ENCODE measurements at regions not wholly inside any gene's neighbourhood (a gene's known extent, or its start where the extent isn't known, plus 50 kb on each side); places are given as distances from the start of the nearest gene placed in this dataset.
"Not testable (repeated sequence)": the region's sequence is repeated elsewhere in the genome, so short reads cannot be mapped to it uniquely, and the experiment has no call there.

DNA sequence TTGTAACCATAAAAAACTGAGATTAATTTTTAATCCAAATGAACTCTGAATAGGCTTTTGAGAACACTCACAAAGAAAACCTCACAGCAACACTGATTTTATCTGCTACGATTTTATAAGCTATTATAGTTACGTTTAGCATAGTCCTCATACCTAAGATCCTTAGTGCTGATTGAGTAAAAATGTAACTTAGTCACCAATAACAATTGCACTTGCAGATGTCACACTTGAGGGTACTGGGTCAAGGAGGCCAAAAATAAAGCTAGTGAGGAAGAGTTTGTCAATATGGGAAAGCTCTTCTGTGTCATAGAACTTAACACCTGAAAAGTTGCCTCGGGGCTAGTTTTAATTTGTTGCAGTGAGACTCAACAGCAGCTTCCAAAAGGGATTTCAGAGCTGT is 706.5 kb upstream of the FAM98A start:
- DNase-seq (no peak), ATAC-seq (no peak)
- intact Hi-C loops (cut with DNase I), result no loop called here

DNA sequence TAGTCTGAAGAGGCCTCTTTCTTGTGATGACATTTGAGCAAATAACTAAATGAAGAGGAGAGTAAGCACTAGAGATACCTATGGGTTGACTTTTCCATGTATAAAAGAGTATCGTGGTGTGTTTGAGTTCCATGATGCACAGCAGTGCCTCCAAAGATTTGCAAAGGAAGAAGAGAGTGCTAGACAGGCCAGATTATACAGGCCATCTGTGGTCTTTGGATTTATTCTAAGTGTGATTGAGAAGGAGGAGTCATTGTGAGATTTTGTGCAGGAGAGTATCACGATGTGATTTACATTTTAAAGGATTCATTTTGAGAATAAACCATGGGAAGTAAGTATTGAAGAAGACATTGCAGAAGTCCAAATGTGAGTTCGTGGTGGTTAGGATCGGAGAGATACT is 695.9 kb upstream of the FAM98A start:
- no peak for ATAC-seq
- intact Hi-C loops (cut with DNase I), result no loop called here
- no peak for DNase-seq

DNA sequence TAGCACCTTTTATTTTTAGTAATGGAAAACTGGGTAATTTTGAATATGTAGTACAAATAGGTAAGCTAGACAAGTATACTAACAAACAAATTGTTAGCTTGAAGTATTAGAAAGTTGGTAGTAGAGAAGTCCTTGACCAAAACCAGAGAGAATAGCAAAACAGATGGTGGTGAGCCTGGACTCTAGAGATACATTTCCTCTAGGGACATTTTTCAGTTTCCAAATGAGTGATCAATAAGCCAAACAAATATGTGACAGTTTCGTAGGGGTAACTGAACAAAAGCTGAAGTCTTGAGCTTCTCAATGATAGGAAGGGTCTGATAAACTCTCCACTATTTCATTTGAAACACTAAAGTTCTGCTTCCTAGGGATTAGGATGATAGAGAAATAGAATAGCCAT is 692.0 kb upstream of the FAM98A start:
- intact Hi-C loops (cut with DNase I), result no loop called here
- no peak for ATAC-seq

DNA sequence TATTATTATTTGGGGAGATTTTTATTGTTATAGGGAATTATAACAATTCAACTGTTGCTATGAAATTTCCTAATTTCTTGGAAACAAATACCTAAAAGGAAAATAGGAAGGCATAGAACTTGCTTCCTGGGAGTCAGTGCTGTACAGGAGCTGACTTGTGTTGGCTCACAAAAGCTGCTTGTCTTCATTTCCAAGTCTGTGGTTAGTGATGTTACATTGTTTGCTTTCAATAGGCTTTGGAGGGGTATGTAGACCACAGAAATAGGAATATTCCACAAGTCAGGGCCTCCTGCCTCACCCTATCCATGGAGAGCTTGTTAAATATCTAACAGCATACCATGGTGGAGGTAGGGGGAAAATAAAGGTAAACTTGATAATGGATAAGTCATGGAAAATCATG is 688.9 kb upstream of the FAM98A start:
- intact Hi-C loops (cut with DNase I), result no loop called here
- ATAC-seq (no peak), DNase-seq (no peak)

More for the DNA sequence above, 692.0 kb upstream of the FAM98A start:
- no peak for DNase-seq

DNA sequence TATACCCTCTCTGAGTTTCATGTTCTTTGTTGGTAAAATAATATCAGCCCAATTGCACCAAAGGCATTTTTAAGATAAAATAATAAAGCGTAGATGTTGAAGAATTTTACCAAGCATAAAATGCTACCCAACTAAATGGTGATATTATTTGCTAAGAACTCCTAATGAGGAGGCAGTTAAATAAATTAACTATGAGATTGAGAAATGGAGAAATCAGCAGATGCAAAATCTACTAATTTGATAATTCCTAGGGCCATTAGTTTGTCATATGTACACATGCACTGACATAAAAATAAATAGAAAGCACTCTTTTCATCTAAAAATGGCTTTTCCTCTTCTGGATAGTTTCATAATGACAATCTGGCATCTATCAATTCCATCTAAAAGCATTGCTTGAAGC is 681.5 kb upstream of the FAM98A start:
- DNase-seq (no peak), ATAC-seq (no peak)
- intact Hi-C loops (cut with DNase I), result no loop called here

DNA sequence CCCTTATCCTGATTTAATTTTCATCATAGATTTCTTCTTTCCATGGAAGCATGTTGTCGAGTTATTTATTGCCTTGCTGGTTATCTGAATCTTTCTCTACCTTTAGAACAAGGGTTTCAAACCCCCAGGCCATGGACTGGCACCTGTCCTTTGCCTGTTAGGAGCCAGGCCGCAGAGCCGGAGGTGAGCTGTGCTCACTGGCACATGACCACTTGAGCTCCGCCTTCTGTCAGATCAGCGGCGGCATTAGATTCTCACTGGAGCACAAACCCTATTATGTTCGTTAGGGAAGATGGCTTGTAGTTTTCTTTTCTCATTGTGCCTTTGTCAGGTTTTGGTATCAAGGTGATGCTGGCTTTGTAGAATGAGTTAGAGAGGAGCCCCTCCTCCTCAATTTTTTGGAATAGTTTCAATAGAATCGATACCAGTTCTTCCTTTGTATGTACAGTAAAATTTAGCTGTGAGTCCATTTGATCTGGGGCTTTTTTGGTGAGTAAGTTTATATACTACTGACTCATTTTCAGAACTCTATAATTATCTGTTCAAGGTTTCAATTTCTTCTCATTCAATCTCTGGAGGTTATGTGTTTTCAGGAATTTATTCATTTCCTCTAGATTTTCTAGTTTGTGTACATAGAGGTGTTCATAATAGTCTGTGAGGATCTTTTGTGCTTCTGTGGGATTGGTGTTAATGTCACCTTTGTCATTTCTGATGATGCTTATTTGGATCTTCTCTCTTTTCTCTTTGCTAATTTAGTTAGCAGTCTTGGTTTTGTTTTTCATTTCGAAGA is 668.0 kb upstream of the FAM98A start:
- no peak for ATAC-seq

DNA sequence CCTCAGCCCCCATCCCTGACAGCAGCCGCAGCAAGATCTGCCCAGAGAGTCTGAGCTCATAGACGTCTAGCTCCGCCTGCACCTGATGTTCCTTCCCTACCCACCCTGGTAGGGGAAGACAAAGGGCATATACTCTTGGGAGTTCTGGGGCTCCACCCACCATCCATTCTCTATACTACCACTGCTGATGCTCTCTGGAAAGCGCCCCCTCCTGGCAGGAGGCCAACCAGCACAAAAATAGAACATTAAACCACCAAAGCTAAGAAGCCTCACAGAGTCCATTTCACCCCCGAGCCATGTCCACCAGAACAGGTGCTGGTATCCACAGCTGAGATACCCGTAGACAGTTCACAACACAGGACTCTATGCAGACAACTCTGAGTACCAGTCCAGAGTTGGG is 662.6 kb upstream of the FAM98A start:
- DNase-seq, result no peak
- ATAC-seq, result no peak
- intact Hi-C loops (cut with DNase I), result no loop called here

More for the DNA sequence above, 668.0 kb upstream of the FAM98A start:
- intact Hi-C loops (cut with DNase I), result no loop called here
- DNase-seq, result no peak

DNA sequence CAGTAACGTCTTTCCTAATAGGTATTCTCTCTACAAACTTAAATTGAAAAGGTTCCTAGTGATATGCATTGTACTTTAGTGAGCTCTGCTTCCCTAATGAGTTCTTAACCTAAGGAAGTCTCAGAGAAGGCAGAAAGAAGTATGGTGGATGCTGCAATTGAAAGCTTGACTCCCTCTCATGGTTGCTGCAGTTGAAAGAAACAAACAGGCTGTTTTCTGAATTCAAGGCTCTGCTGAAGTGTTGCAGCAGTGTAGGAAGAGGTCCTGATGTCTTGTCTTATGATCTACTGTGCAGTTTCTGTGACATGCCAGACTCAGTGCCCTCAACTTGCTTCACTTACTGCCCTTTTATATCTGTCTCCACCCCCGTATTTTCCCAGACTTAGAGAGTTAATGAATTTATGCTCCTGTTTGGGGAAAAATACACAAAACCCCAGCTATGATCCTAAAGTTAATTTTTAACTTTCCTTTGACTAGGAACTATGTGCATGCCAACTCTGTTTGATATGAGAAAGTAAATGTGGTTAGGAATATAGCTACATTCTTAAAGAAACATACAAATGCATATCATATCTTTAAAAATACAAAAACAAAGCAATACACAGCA is 655.3 kb upstream of the FAM98A start:
- ATAC-seq (no peak), DNase-seq (no peak)
- intact Hi-C loops (cut with DNase I), result no loop called here

DNA sequence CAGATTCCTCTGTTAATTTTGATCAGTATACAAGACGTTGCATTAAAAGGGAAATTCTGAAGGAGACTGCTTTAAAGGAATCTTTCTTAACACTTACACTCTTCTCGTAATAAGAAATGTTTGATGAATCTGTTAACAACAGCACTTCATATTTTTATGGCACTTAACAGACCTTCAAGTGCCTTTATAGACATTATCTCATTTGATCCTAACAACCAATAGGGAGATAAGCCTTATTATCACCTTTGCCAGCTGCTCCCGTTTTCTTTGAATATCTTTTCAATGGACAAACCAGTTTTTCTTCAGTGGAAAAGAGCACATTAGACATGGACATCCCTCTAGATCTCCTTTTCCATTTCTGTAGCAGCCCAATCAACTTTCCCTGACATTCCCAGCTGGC is 653.0 kb upstream of the FAM98A start:
- DNase-seq, result no peak
- no peak for ATAC-seq
- intact Hi-C loops (cut with DNase I), result no loop called here

DNA sequence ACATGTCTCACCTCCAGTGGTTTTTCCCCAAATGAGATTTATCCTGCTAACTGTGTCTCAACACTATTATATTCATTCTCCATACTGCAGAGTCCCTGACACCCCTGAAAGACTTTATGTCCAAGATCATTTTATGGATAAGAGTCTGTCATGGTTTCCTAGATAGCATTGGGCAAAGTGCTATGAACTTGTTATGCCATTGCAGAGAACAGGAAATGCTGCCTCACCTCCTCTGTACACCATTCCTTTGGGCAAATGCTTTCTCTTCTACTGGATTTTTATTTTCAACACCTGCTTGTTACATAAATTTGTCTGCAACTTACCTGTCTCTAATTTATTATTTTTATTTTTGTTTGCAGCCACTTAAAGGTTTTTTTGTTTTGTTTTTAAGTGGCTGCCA is 652.5 kb upstream of the FAM98A start:
- intact Hi-C loops (cut with DNase I), result no loop called here
- ATAC-seq (no peak), DNase-seq (no peak)

DNA sequence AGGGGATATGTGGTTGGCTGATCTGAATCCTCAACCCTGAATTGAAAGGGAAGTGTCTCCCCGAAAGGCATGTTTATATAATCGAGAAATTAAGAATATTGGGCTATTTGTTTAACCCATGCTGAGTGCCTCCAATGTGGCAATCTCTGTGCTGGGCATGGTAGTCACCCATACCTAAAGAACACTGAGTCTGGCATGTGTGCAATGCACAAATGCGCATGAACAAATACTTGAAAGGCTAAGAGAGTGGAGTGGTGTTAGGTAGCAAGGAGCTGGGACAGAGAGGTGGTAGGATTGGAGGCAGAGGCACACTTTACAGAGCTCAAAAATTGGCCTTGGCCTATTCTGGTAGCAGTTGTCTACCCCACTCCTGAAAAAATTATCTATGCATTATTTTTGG is 645.1 kb upstream of the FAM98A start:
- no peak for ATAC-seq
- intact Hi-C loops (cut with DNase I), result no loop called here
- no peak for DNase-seq

DNA sequence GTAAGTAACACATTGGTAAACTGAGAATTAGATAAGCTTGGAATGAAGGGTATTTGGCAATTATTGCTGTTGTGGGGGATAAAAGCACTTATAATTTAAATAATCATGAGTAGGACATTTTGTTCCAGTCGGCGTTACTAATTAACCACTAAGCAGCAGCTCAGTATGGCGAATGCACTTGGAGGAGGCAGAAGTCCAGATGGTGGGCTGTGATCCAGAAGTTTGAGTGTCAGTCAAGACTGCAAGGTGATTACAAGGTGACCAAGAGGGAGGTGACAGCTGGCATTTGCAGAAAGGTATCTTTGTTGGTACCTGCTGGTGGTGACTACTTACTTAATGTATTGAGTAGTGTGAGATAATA is 643.6 kb upstream of the FAM98A start:
- intact Hi-C loops (cut with DNase I), result no loop called here
- DNase-seq (no peak), ATAC-seq (no peak)

DNA sequence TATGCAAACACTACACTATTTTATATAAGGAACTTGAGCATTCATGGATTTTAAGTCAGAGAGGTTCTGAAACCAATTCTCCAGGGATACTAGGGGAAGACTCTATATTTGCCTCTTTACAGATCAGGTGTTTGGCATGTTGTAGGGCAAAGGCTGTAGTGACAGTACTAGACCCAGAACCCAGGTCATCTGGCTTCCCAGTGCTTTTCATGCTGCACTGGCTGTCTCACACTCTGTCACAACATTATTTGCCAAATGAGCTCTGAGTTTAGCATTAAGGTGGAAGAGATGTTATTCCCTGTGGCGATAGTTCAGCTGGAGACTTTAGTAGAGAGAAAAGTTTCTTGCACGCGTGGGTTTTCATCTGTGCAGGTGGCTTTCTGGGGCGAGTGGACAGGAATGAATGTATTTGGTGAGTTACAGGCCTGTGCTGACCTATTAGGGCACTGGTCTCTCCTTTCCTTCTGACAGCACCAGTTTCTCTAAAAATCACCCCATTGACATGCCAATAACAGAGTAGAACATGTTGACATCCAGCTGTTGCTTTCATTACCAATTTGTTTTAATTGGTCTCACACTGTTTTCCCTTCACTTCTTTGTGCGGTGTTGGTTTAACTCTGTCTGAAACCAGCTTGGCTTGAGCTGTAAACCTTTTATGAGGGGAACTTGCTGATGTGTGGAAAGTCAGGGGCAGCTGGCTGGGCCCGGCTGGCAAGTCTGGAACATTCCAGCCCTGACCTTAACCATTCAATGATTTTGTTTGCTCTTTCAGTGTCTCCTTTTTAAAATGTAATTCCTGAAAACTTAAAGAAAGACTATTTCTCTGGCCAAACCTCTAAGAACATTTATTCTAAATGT is 643.0 kb upstream of the FAM98A start:
- ATAC-seq, result no peak
- intact Hi-C loops (cut with DNase I), result no loop called here

DNA sequence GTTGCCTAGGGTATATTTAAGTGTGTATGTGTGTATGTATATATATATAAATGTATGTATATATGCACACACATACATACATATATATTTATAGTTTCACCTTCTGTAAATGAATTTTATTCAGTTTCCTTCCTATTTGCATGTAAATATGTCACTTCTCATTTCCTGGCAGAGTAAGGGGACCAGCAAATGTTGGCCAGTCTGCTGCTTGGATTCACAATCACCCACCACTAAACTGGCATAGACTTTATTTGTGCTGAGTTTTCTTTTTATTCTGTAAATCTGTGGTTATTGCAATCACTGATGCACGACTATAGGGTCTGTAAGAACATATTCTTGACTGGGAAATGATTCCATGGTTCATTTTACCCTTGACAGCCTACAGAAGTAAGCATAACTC is 640.4 kb upstream of the FAM98A start:
- DNase-seq, result no peak
- no peak for ATAC-seq
- intact Hi-C loops (cut with DNase I), result no loop called here

More for the DNA sequence above, 643.0 kb upstream of the FAM98A start:
- no peak for DNase-seq

DNA sequence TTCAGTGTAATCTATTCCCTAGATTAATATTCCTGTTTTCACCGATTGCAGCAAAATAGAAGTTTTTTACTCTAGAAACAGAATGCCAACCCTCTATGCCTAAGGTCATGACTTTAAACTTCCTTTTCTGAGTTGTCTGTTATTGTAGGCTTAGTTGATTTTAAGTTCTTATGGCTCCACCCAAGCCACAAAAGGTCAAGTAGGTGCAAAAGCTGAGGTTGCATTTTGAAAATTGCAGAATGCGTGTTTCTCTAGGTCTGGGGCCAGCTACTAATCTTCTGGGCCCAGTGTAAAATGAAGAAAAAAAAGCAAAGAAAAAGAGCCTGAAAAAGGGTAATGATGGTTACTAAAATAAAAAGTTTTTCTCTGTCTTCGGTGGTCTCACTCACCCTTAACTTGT is 635.7 kb upstream of the FAM98A start:
- intact Hi-C loops (cut with DNase I), result no loop called here
- ATAC-seq (no peak), DNase-seq (no peak)

DNA sequence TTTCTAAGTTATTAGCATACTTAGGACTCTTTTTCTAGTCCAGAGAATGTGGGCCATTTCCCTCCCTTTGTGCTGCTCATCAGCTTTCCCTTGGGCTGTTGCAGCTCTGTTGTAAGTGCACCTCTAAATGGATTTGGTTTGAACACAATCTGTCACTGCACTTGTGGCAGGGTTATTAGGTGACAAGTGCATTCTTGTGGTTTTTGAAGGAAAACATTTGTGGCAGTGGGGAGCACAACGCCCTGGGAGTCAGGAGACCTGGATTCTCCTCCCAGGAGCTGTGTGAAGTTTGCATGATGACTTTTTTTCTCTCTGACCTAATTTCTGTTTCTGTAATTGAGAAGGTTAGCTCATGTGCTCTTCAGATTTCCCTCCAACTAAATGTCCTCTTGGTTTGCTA is 630.9 kb upstream of the FAM98A start:
- ATAC-seq, result no peak
- intact Hi-C loops (cut with DNase I), result no loop called here
- no peak for DNase-seq

DNA sequence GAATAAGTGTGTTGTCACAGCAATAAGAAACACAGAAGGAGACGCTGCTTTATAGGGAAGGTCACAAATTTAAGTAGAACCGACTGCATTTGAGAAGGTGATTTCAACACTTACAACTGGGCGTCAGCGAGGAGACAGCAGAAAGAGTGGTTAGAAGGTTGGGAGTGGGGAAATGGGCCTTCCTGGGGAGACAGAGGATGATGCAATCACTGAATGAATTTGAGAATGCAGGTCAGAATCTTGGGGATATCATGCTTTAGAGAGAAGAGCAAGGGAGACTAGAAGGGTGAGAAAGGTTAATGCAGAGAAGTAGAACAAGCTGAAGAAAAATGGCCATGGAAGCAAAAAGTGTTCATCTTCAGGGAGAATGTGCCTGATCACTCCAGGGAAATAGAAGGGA is 616.1 kb upstream of the FAM98A start:
- no peak for ATAC-seq
- intact Hi-C loops (cut with DNase I), result no loop called here
- DNase-seq, result no peak

DNA sequence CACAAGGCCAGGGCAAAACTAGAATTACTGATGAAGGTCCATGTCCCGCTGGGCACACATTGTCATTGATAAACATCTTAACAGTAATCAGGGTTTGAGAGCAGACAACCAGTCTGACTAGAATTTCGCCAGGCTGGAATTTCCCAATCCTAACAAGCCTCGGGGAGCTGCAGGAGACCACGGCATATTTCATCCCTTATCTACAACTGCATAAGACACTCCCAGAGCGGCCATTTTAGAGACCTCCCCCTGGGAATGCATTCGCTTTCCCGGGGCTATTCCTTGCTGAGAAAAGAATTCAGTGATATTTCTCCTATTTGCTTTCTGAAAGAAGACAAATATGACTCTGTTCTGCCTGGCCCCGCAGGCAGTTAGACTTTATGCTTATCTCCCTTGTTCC is 611.3 kb upstream of the FAM98A start:
- ATAC-seq; DNase-seq; intact Hi-C loops (cut with DNase I): not testable (repeated sequence)

DNA sequence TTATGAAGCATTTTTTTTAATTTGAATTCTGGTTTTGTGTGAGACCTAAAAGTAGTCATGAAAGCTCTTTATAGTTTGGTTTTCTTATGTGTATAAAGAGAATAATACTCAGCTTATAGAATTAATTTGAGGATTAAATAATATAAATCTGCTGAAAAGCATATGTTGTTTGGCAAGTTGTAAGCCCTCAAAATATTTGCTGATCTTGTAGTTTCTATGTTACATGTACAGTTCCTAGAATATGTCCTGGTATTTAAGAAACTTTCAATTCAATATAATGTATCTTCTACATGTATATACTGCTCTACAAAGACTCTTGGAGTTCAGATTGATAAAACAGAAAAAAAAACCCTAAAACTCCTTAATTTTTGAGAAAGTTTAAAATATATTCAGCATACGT is 605.5 kb upstream of the FAM98A start:
- DNase-seq (no peak), ATAC-seq (no peak)
- intact Hi-C loops (cut with DNase I), result no loop called here

DNA sequence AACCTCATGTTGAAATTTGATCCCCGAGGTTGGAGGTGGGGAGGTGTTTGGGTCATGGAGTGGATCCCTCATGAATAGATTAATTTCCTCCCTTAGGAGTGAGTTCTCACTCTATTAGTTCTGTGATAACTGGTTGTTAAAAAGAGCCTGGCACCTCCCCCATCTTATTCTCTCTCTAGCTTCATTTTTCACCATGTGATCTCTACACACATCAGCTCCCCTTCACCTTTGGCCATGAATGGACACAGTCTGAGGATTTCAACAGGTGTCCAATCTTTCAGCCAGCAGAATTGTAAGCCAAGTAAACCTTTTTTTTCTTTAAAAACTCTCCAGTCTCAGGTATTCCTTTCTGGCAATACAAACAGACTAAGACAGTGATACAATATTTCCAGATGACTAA is 602.0 kb upstream of the FAM98A start:
- ATAC-seq, result no peak
- intact Hi-C loops (cut with DNase I), result no loop called here
- no peak for DNase-seq
